ENCODE measurements at regions not wholly inside any gene's neighbourhood (a gene's known extent, or its start where the extent isn't known, plus 50 kb on each side); places are given as distances from the start of the nearest gene placed in this dataset.

GRCh38 chr11:112518371-112518770 lies 257.7 kb upstream of the PLET1 start:
- WGBS (ENCODE audit: low lambda C conversion rate, missing lambda C conversion rate), result 96% methylated on average over 1 of the region's 1 CpG
- Histone ChIP-seq H4K20me1 (ENCODE audit: insufficient read depth, poor library complexity, severe bottlenecking) (no peaks in the 10 kb centered on the region), H3K4me2 (no peak overlapping the region), H3K4me1 (ENCODE audit: insufficient read depth) (no peaks in the 10 kb centered on the region), H2AFZ (no peak overlapping the region), H3K9me3 (ENCODE audit: low read depth) (no peaks in the 10 kb centered on the region), H3K9me2 (replicated peaks; ENCODE audit: insufficient read depth) (no peaks in the 10 kb centered on the region), H3K4me3 (no peak overlapping the region), H3K36me3 (replicated peaks; ENCODE audit: insufficient read depth, low read depth) (no peaks in the 10 kb centered on the region), H3K27me3 (no peaks in the 10 kb centered on the region), H3K27ac (no peak overlapping the region), H3K79me2 (no peaks in the 10 kb centered on the region)
- TF ChIP-seq EZH2 (IDR thresholded peaks at IDR 0.05; ENCODE audit: borderline replicate concordance) (no peak), EZH2phosphoT487 (IDR thresholded peaks at IDR 0.05; ENCODE audit: low read depth, severe bottlenecking, unreplicated experiment) (no peak)
- TF ChIP-seq, protein P1, sequence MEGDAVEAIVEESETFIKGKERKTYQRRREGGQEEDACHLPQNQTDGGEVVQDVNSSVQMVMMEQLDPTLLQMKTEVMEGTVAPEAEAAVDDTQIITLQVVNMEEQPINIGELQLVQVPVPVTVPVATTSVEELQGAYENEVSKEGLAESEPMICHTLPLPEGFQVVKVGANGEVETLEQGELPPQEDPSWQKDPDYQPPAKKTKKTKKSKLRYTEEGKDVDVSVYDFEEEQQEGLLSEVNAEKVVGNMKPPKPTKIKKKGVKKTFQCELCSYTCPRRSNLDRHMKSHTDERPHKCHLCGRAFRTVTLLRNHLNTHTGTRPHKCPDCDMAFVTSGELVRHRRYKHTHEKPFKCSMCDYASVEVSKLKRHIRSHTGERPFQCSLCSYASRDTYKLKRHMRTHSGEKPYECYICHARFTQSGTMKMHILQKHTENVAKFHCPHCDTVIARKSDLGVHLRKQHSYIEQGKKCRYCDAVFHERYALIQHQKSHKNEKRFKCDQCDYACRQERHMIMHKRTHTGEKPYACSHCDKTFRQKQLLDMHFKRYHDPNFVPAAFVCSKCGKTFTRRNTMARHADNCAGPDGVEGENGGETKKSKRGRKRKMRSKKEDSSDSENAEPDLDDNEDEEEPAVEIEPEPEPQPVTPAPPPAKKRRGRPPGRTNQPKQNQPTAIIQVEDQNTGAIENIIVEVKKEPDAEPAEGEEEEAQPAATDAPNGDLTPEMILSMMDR (IDR thresholded peaks at IDR 0.05; ENCODE audit: poor library complexity), result no peak
- DNase-seq (ENCODE audit: low spot score), result no peak

DNA sequence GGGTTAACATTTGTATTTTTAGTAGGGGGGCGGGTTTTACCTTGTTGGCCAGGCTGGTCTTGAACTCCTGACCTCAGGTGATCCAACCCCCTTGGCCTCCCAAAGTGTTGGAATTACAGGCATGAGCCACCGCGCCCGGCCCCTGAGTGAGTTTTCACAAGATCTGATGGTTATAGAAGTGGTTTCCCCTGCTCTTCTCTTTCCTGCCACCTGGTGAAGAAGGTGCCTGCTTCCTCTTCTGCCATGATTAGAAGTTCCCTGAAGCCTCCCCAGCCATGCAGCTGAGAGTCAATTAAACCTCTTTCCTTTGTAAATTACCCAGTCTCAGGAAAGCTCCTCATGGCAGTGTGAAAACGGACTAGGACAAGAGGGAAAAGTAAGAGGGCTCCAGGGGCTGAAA lies 259.1 kb upstream of the PLET1 start:
- Histone ChIP-seq H3K4me3 (no peak overlapping the region), H2AFZ (no peak overlapping the region), H4K20me1 (ENCODE audit: insufficient read depth, poor library complexity, severe bottlenecking) (no peaks in the 10 kb centered on the region), H3K4me2 (no peak overlapping the region), H3K9me3 (ENCODE audit: low read depth) (no peaks in the 10 kb centered on the region), H3K79me2 (no peaks in the 10 kb centered on the region), H3K9me2 (replicated peaks; ENCODE audit: insufficient read depth) (no peaks in the 10 kb centered on the region), H3K27me3 (no peaks in the 10 kb centered on the region), H3K36me3 (replicated peaks; ENCODE audit: insufficient read depth, low read depth) (no peaks in the 10 kb centered on the region), H3K27ac (no peak overlapping the region), H3K4me1 (ENCODE audit: insufficient read depth) (no peaks in the 10 kb centered on the region)
- DNase-seq (ENCODE audit: low spot score), result no peak
- 92% methylated on average over 5 of the region's 5 CpGs for WGBS (ENCODE audit: low lambda C conversion rate, missing lambda C conversion rate)
- TF ChIP-seq EZH2 (IDR thresholded peaks at IDR 0.05; ENCODE audit: borderline replicate concordance), result no peak
- TF ChIP-seq, protein P1 (IDR thresholded peaks at IDR 0.05; ENCODE audit: poor library complexity), result no peak
- no peak for TF ChIP-seq EZH2phosphoT487 (IDR thresholded peaks at IDR 0.05; ENCODE audit: low read depth, severe bottlenecking, unreplicated experiment)

DNA sequence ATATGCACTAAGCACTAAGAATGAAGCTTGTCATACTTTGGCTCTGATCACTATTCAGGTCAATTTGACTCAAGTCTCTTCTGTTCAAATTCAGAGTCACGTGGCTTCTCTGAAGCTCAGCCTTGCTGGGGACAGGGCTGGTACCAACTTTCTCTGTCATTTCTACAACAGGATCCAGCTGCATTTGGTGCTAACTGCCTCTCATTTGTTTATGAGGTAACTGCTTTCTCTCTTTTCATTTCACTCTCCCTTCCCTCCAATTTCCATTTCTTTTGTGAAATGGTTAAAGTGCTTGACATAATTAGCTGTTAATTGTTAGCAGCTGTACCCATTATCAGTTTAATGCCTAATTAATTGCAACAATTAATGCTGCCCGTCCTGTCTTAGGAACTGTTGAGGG lies 259.7 kb upstream of the PLET1 start:
- Histone ChIP-seq H3K4me1 (ENCODE audit: insufficient read depth) (no peaks in the 10 kb centered on the region), H3K36me3 (replicated peaks; ENCODE audit: insufficient read depth, low read depth) (no peaks in the 10 kb centered on the region), H3K79me2 (no peaks in the 10 kb centered on the region), H3K27me3 (no peaks in the 10 kb centered on the region), H3K4me3 (no peak overlapping the region), H4K20me1 (ENCODE audit: insufficient read depth, poor library complexity, severe bottlenecking) (no peaks in the 10 kb centered on the region), H3K9me2 (replicated peaks; ENCODE audit: insufficient read depth) (no peaks in the 10 kb centered on the region), H3K4me2 (no peak overlapping the region), H3K9me3 (ENCODE audit: low read depth) (no peaks in the 10 kb centered on the region), H3K27ac (no peak overlapping the region), H2AFZ (no peak overlapping the region)
- no peak for TF ChIP-seq EZH2 (IDR thresholded peaks at IDR 0.05; ENCODE audit: borderline replicate concordance)
- TF ChIP-seq, protein P1 (IDR thresholded peaks at IDR 0.05; ENCODE audit: poor library complexity), result no peak
- TF ChIP-seq EZH2phosphoT487 (IDR thresholded peaks at IDR 0.05; ENCODE audit: low read depth, severe bottlenecking, unreplicated experiment), result no peak
- DNase-seq (ENCODE audit: low spot score), result no peak
- 63% methylated on average over 2 of the region's 2 CpGs for WGBS (ENCODE audit: low lambda C conversion rate, missing lambda C conversion rate)

DNA sequence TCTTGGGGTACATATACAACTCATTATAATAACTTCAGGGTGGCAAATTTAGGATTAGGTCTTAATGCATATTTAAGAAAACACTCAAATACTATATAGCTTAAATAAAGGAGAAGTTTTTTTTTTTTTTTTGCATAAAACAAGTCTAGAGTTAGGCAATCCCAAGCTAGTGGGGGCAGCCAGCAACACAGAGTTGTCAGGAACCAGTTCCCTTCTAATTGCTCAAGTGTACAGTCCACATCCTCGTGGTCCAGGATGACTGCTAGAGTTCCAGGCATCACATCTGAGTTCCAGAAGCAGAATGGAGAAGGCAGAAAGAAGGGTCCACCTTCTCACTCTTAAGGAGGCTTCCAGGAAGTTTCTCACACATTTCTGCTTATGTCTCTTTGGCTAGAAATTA lies 261.9 kb upstream of the PLET1 start:
- Histone ChIP-seq H4K20me1 (ENCODE audit: insufficient read depth, poor library complexity, severe bottlenecking) (no peaks in the 10 kb centered on the region), H3K4me3 (no peak overlapping the region), H3K79me2 (no peaks in the 10 kb centered on the region), H3K27ac (no peak overlapping the region), H3K4me2 (no peak overlapping the region), H3K36me3 (replicated peaks; ENCODE audit: insufficient read depth, low read depth) (no peaks in the 10 kb centered on the region), H3K4me1 (ENCODE audit: insufficient read depth) (no peaks in the 10 kb centered on the region), H3K27me3 (no peaks in the 10 kb centered on the region), H3K9me2 (replicated peaks; ENCODE audit: insufficient read depth) (no peaks in the 10 kb centered on the region), H2AFZ (no peak overlapping the region), H3K9me3 (ENCODE audit: low read depth) (no peaks in the 10 kb centered on the region)
- DNase-seq (ENCODE audit: low spot score), result no peak
- WGBS (ENCODE audit: low lambda C conversion rate, missing lambda C conversion rate), result 75% methylated on average over 1 of the region's 1 CpG
- TF ChIP-seq EZH2 (IDR thresholded peaks at IDR 0.05; ENCODE audit: borderline replicate concordance), result no peak
- TF ChIP-seq EZH2phosphoT487 (IDR thresholded peaks at IDR 0.05; ENCODE audit: low read depth, severe bottlenecking, unreplicated experiment), result no peak
- TF ChIP-seq, protein P1 (IDR thresholded peaks at IDR 0.05; ENCODE audit: poor library complexity), result no peak

Measured in hepatocyte (in vitro differentiated cells).